ENCODE measurements at regions not wholly inside any gene's neighbourhood (a gene's known extent, or its start where the extent isn't known, plus 50 kb on each side); places are given as distances from the start of the nearest gene placed in this dataset.

- no peaks in the 10 kb centered on the region for H3K36me3 Mint-ChIP-seq (ENCODE audit: low read depth)
- H3K9me3 Mint-ChIP-seq: peaks cover 3% of the 10 kb centered on the region
- ChIA-PET CTCF (no interaction called here), POLR2A (interaction anchor here (1.0 to 2.9 kb wide), 2 partner anchors 17 to 33 kb away, joined by 3 to 22 read pairs; no protein-coding TSS in a partner anchor)
- no peak overlapping the region for H3K4me3 ChIP-seq (ENCODE audit: low read length)
- DNase-seq (peak in 1 of 14 experiments; percentile 1), ATAC-seq (ENCODE audit: poor library complexity) (no peak)
- no peaks in the 10 kb centered on the region for H3K27me3 Mint-ChIP-seq
- H3K36me3 ChIP-seq (ENCODE audit: insufficient read depth, low read length): no peaks in the 10 kb centered on the region
- no peak overlapping the region for H3K27ac ChIP-seq (ENCODE audit: low read depth in 1 of 2, low read length in 2 of 2)
- H3K27ac Mint-ChIP-seq: no peak overlapping the region
- peaks cover 0 to 2% of the 10 kb centered on the region in 2 experiments for H3K27me3 ChIP-seq (ENCODE audit: control insufficient read depth in 1 of 2, insufficient read depth in 2 of 2, low read length in 2 of 2)
- intact Hi-C loops (cut with DNase I, micrococcal nuclease): loop anchor here in 1 of 2 experiments (10.0 kb wide), 1 partner anchor 54 kb away; no protein-coding TSS in a partner anchor
- H3K4me3 Mint-ChIP-seq: no peak overlapping the region
- no peak for TF ChIP-seq CTCF (IDR thresholded peaks at IDR 0.05)
- H3K4me1 Mint-ChIP-seq (ENCODE audit: low read depth): peaks cover 44% of the 10 kb centered on the region
- H3K4me1 ChIP-seq (ENCODE audit: insufficient read depth, low read length): peaks cover 39% of the 10 kb centered on the region
- H3K9me3 ChIP-seq (ENCODE audit: control insufficient read depth in 1 of 2, insufficient read depth in 1 of 2, low read length in 2 of 2): peaks cover 0 to 6% of the 10 kb centered on the region in 2 experiments
Measured at GRCh38 chr7:157488966-157489365, 152.2 kb downstream of the DNAJB6 start.
